AG10803 (cell line): ENCODE measurements at regions not wholly inside any gene's neighbourhood (a gene's known extent, or its start where the extent isn't known, plus 50 kb on each side); places are given as distances from the start of the nearest gene placed in this dataset.
A peak's percentile ranks its signal among the peaks of the same experiment; 100 is the strongest.

Experiments
- DNase-seq: peaks from one replicate; pipeline ENCODE4 v3.0.0; 2010; ENCODE audit warnings: low read depth
- H3K4me3 ChIP-seq: 2 replicates; pipeline ENCODE4 v1.5.1; 2011; ENCODE audit warnings: mild to moderate bottlenecking, low read length, control low read depth
- CTCF ChIP-seq: conservative IDR thresholded peaks from 2 replicates; pipeline ENCODE4 v1.5.1; 2011; ENCODE audit warnings: mild to moderate bottlenecking, low read length, control low read depth, inconsistent platforms

GRCh38 chr2:226063704-226064440 lies 664.4 kb downstream of the NYAP2 start:
- TF ChIP-seq CTCF, result no peak
- peak; percentile 85 for DNase-seq
- no peak overlapping the region for H3K4me3 ChIP-seq

- no peak overlapping the region for H3K4me3 ChIP-seq
- TF ChIP-seq CTCF, result no peak
- DNase-seq, result no peak
These were observed 660.6 kb downstream of the NYAP2 start for GRCh38 chr2:226059961-226060627.

- TF ChIP-seq CTCF, result no peak
- no peak overlapping the region for H3K4me3 ChIP-seq
- DNase-seq, result no peak
These were observed 658.4 kb downstream of the NYAP2 start for GRCh38 chr2:226057914-226058313.

- no peak overlapping the region for H3K4me3 ChIP-seq
- TF ChIP-seq CTCF, result no peak
- no peak for DNase-seq
These were observed 657.9 kb downstream of the NYAP2 start for GRCh38 chr2:226057365-226057764.

GRCh38 chr2:226052772-226053416 lies 653.4 kb downstream of the NYAP2 start:
- H3K4me3 ChIP-seq, result no peak overlapping the region
- DNase-seq, result no peak
- TF ChIP-seq CTCF, result no peak

GRCh38 chr2:226050822-226051221 lies 651.3 kb downstream of the NYAP2 start:
- no peak for DNase-seq
- TF ChIP-seq CTCF, result no peak
- H3K4me3 ChIP-seq, result no peak overlapping the region
